HG03097 (cell line): ENCODE measurements at regions not wholly inside any gene's neighbourhood (a gene's known extent, or its start where the extent isn't known, plus 50 kb on each side); places are given as distances from the start of the nearest gene placed in this dataset.

Source experiments
- ATAC-seq: cut with Tn5 transposase; IDR thresholded peaks from one replicate; pipeline ENCODE4 v1.9.1; 2021; ENCODE audit not compliant: unreplicated experiment, low FRiP score

- ATAC-seq: no peak
Observed at GRCh38 chr6:145451029-145451428, 284.3 kb downstream of the EPM2A start.

GRCh38 chr6:145453376-145453775, 281.9 kb downstream of the EPM2A start:
- no peak for ATAC-seq

- no peak for ATAC-seq
Observed at GRCh38 chr6:145454006-145454405, 281.3 kb downstream of the EPM2A start.

GRCh38 chr6:145457556-145457955, 277.8 kb downstream of the EPM2A start:
- no peak for ATAC-seq

- ATAC-seq: no peak
Observed at GRCh38 chr6:145468534-145468933, 266.8 kb downstream of the EPM2A start.

GRCh38 chr6:145469021-145469420, 266.3 kb downstream of the EPM2A start:
- no peak for ATAC-seq

GRCh38 chr6:145475794-145476396, 259.4 kb downstream of the EPM2A start:
- no peak for ATAC-seq

GRCh38 chr6:145480024-145480423, 255.3 kb downstream of the EPM2A start:
- ATAC-seq: no peak

- ATAC-seq: no peak
Observed at GRCh38 chr6:145483191-145483996, 251.9 kb downstream of the EPM2A start.

- no peak for ATAC-seq
Observed at GRCh38 chr6:145485288-145485687, 250.0 kb downstream of the EPM2A start.

- no peak for ATAC-seq
Observed at GRCh38 chr6:145486306-145486705, 249.0 kb downstream of the EPM2A start.

GRCh38 chr6:145489583-145489982, 245.7 kb downstream of the EPM2A start:
- ATAC-seq: no peak

GRCh38 chr6:145490068-145490467, 245.3 kb downstream of the EPM2A start:
- no peak for ATAC-seq

GRCh38 chr6:145491126-145491525, 244.2 kb downstream of the EPM2A start:
- ATAC-seq: no peak

GRCh38 chr6:145497006-145497405, 238.3 kb downstream of the EPM2A start:
- ATAC-seq: no peak

- ATAC-seq: no peak
Observed at GRCh38 chr6:145498425-145498824, 236.9 kb downstream of the EPM2A start.

GRCh38 chr6:145502416-145502815, 232.9 kb downstream of the EPM2A start:
- no peak for ATAC-seq

GRCh38 chr6:145506136-145506535, 229.2 kb downstream of the EPM2A start:
- no peak for ATAC-seq

- no peak for ATAC-seq
Observed at GRCh38 chr6:145506565-145506964, 228.8 kb downstream of the EPM2A start.

GRCh38 chr6:145507239-145507638, 228.1 kb downstream of the EPM2A start:
- no peak for ATAC-seq

- ATAC-seq: no peak
Observed at GRCh38 chr6:145508107-145508506, 227.2 kb downstream of the EPM2A start.

GRCh38 chr6:145517492-145517891, 217.8 kb downstream of the EPM2A start:
- no peak for ATAC-seq
